ENCODE measurements at regions not wholly inside any gene's neighbourhood (a gene's known extent, or its start where the extent isn't known, plus 50 kb on each side); places are given as distances from the start of the nearest gene placed in this dataset.

DNA sequence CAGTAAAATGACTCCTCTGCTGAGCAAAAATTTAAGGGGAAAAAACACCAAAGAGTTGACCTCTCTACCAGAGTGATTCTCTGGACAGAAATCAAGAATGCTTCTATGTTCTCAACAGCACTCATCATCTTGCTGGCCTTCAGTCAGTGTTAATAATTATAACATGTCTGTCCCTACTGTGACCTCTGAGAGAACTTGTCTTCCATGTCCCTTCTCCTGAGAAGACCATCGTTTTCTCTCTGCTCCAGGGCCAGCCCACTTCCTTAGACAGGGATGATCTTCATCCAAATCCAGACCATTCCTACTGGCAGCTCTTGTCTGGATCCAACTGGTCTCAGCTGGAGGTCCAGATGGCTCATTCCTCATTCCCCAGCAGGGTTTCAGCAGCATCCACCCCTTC is 139.0 kb upstream of the NECTIN3 start:
- TF ChIP-seq, protein P1, sequence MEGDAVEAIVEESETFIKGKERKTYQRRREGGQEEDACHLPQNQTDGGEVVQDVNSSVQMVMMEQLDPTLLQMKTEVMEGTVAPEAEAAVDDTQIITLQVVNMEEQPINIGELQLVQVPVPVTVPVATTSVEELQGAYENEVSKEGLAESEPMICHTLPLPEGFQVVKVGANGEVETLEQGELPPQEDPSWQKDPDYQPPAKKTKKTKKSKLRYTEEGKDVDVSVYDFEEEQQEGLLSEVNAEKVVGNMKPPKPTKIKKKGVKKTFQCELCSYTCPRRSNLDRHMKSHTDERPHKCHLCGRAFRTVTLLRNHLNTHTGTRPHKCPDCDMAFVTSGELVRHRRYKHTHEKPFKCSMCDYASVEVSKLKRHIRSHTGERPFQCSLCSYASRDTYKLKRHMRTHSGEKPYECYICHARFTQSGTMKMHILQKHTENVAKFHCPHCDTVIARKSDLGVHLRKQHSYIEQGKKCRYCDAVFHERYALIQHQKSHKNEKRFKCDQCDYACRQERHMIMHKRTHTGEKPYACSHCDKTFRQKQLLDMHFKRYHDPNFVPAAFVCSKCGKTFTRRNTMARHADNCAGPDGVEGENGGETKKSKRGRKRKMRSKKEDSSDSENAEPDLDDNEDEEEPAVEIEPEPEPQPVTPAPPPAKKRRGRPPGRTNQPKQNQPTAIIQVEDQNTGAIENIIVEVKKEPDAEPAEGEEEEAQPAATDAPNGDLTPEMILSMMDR (IDR thresholded peaks at IDR 0.05; ENCODE audit: low read depth, low read length, missing input control) = no peak
- TF ChIP-seq SP1 (IDR thresholded peaks at IDR 0.05) = no peak
- TF ChIP-seq, protein P2, sequence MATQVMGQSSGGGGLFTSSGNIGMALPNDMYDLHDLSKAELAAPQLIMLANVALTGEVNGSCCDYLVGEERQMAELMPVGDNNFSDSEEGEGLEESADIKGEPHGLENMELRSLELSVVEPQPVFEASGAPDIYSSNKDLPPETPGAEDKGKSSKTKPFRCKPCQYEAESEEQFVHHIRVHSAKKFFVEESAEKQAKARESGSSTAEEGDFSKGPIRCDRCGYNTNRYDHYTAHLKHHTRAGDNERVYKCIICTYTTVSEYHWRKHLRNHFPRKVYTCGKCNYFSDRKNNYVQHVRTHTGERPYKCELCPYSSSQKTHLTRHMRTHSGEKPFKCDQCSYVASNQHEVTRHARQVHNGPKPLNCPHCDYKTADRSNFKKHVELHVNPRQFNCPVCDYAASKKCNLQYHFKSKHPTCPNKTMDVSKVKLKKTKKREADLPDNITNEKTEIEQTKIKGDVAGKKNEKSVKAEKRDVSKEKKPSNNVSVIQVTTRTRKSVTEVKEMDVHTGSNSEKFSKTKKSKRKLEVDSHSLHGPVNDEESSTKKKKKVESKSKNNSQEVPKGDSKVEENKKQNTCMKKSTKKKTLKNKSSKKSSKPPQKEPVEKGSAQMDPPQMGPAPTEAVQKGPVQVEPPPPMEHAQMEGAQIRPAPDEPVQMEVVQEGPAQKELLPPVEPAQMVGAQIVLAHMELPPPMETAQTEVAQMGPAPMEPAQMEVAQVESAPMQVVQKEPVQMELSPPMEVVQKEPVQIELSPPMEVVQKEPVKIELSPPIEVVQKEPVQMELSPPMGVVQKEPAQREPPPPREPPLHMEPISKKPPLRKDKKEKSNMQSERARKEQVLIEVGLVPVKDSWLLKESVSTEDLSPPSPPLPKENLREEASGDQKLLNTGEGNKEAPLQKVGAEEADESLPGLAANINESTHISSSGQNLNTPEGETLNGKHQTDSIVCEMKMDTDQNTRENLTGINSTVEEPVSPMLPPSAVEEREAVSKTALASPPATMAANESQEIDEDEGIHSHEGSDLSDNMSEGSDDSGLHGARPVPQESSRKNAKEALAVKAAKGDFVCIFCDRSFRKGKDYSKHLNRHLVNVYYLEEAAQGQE (IDR thresholded peaks at IDR 0.05) = no peak
- TF ChIP-seq, protein P3, sequence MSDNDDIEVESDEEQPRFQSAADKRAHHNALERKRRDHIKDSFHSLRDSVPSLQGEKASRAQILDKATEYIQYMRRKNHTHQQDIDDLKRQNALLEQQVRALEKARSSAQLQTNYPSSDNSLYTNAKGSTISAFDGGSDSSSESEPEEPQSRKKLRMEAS (IDR thresholded peaks at IDR 0.05) = no peak
- TF ChIP-seq EGR1 (IDR thresholded peaks at IDR 0.05; ENCODE audit: low read depth in 2 of 2) = no peak
- TF ChIP-seq JUND (IDR thresholded peaks at IDR 0.05) = no peak
- TF ChIP-seq, protein P4, sequence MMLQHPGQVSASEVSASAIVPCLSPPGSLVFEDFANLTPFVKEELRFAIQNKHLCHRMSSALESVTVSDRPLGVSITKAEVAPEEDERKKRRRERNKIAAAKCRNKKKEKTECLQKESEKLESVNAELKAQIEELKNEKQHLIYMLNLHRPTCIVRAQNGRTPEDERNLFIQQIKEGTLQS (IDR thresholded peaks at IDR 0.05) = no peak
- TF ChIP-seq FOXA2 (IDR thresholded peaks at IDR 0.05) = no peak
- no peak for TF ChIP-seq YY1 (IDR thresholded peaks at IDR 0.05)
- TF ChIP-seq FOXA1 (IDR thresholded peaks at IDR 0.05) = no peak
- TF ChIP-seq RXRA (IDR thresholded peaks at IDR 0.05) = no peak
- no peak for TF ChIP-seq GABPA (IDR thresholded peaks at IDR 0.05 in 1 of 2, conservative IDR thresholded peaks at IDR 0.05 in 1 of 2)
